ENCODE measurements at regions not wholly inside any gene's neighbourhood (a gene's known extent, or its start where the extent isn't known, plus 50 kb on each side); places are given as distances from the start of the nearest gene placed in this dataset.

- Histone ChIP-seq H4K20me1 (ENCODE audit: insufficient read depth) (no peaks in the 10 kb centered on the region), H3F3A (replicated peaks; ENCODE audit: insufficient read depth) (no peaks in the 10 kb centered on the region), H3K27ac (ENCODE audit: low read depth in 2 of 2, low read length in 1 of 2) (no peak overlapping the region), H3K4me2 (no peak overlapping the region), H3K9ac (no peak overlapping the region), H2AFZ (ENCODE audit: low read depth) (no peak overlapping the region), H3K9me3 (no peaks in the 10 kb centered on the region), H3K79me2 (ENCODE audit: insufficient read depth) (no peaks in the 10 kb centered on the region), H3K9me2 (no peaks in the 10 kb centered on the region), H3K4me3 (ENCODE audit: low read depth in 2 of 2, low read length in 1 of 2) (no peak overlapping the region), H3K4me1 (ENCODE audit: control insufficient read depth in 1 of 2, insufficient read depth in 2 of 2, low read depth in 1 of 2, low read length in 1 of 2) (peaks cover 0 to 12% of the 10 kb centered on the region in 2 experiments; a peak in 1 of 4 replicates), H3K27me3 (ENCODE audit: insufficient read depth) (no peaks in the 10 kb centered on the region), H3K36me3 (replicated peaks in 1 of 2; ENCODE audit: control insufficient read depth in 1 of 2, insufficient read depth in 2 of 2, low read length in 1 of 2) (no peaks in the 10 kb centered on the region)
- DNase-seq = no peak
- CTCF ChIA-PET = interaction anchor here (1.1 to 2.0 kb wide), 3 partner anchors 11 to 75 kb away, joined by 3 to 6 read pairs (median 4); partner anchors contain the start of gene RHOB
- 74% methylated on average over 4 of the region's 4 CpGs for WGBS (ENCODE audit: low lambda C conversion rate)
- POLR2A ChIA-PET = interaction anchor here (0.6 kb wide), 1 partner anchor 67 kb away, joined by 4 read pairs; no protein-coding TSS in a partner anchor
- TF ChIP-seq PBX3 (IDR thresholded peaks at IDR 0.05) = no peak
- TF ChIP-seq ELF1 (IDR thresholded peaks at IDR 0.05) = no peak
- no peak for TF ChIP-seq NRF1 (IDR thresholded peaks at IDR 0.05; ENCODE audit: low read depth, low read length)
- no peak for TF ChIP-seq TEAD4 (IDR thresholded peaks at IDR 0.05; ENCODE audit: borderline replicate concordance, insufficient read depth)
- TF ChIP-seq RCOR1 (IDR thresholded peaks at IDR 0.05; ENCODE audit: low read length) = no peak
- no peak for TF ChIP-seq GABPA (IDR thresholded peaks at IDR 0.05; ENCODE audit: low read depth)
- TF ChIP-seq RFX5 (IDR thresholded peaks at IDR 0.05; ENCODE audit: low read length) = no peak
- no peak for TF ChIP-seq GATA2 (CRISPR knock-in tag; IDR thresholded peaks at IDR 0.05)
- TF ChIP-seq ZBTB33 (IDR thresholded peaks at IDR 0.05; ENCODE audit: borderline replicate concordance, low read depth) = no peak
- TF ChIP-seq MXI1 (IDR thresholded peaks at IDR 0.05; ENCODE audit: low read depth, low read length) = no peak
- no peak for TF ChIP-seq RXRA (IDR thresholded peaks at IDR 0.05; ENCODE audit: borderline replicate concordance, low read depth)
- TF ChIP-seq CHD2 (IDR thresholded peaks at IDR 0.05; ENCODE audit: low read length, partially characterized antibody) = no peak
- TF ChIP-seq USF2 (IDR thresholded peaks at IDR 0.05; ENCODE audit: borderline replicate concordance, low read depth, low read length) = no peak
- no peak for TF ChIP-seq USF1 (IDR thresholded peaks at IDR 0.05; ENCODE audit: borderline replicate concordance, low read depth)
- no peak for TF ChIP-seq EP300 (IDR thresholded peaks at IDR 0.05; ENCODE audit: borderline replicate concordance in 1 of 2, low read depth in 1 of 2, low read length in 1 of 2)
- no peak for TF ChIP-seq JUND (IDR thresholded peaks at IDR 0.05)
Observed at GRCh38 chr2:20521193-20521592, 74.3 kb downstream of the RHOB start.

Data from SK-N-SH (cell line).